ENCODE measurements at regions not wholly inside any gene's neighbourhood (a gene's known extent, or its start where the extent isn't known, plus 50 kb on each side); places are given as distances from the start of the nearest gene placed in this dataset.
"Not testable (repeated sequence)": the region's sequence is repeated elsewhere in the genome, so short reads cannot be mapped to it uniquely, and the experiment has no call there.

DNA sequence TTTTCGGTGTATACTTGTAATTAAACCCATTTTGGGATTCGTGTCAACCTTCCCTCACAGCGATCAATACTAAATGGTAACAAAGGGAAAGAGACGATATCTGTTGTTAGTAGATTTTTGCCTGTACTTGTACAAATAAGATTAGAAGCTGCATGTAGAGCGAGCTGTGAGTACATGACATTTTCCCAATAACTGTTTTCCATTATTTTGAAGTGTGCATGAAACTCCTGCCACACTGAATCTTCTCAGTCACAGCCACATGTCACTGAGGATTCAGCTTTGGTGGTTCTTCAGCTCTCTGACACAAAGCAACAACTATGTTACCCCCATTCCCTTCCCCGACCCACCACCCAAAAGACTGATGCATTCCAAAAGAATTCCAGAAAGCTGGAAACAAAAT lies 685.6 kb downstream of the EFNA5 start:
- DNase-seq (ENCODE audit: low read depth): no peak

DNA sequence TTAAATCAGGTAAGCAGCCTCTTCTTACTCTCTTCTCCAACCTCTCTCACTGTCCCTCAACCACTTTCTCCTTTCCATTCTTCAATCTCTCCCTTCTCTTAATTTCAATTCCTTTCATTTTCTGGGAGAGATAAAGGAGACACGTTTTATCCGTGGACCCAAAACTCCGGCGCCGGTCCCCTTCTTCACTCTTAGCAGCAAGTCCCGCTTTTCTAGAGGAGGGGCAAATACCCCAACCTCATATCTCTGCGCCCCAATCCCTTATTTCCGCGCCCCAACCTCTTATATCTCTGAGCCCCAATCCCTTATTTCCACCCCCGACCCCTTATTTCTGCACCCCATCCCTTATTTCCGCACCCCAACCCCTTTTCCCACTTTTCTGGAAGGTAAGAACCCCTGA lies 691.6 kb downstream of the EFNA5 start:
- not testable (repeated sequence) for DNase-seq (ENCODE audit: low read depth)

DNA sequence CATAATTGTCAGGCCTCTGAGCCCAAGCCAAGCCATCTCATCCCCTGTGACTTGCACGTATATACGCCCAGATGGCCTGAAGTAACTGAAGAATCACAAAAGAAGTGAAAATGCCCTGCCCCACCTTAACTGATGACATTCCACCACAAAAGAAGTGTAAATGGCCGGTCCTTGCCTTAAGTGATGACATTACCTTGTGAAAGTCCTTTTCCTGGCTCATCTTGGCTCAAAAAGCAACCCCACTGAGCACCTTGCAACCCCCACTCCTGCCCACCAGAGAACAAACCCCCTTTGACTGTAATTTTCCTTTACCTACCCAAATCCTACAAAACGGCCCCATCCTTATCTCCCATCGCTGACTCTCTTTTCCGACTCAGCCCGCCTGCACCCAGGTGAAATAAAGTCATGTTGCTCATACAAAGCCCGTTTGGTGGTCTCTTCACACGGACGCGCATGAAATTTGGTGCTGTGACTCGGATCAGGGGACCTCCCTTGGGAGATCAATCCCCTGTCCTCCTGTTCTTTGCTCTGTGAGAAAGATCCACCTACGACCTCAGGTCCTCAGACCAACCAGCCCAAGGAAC lies 692.1 kb downstream of the EFNA5 start:
- DNase-seq (ENCODE audit: low read depth): not testable (repeated sequence)

DNA sequence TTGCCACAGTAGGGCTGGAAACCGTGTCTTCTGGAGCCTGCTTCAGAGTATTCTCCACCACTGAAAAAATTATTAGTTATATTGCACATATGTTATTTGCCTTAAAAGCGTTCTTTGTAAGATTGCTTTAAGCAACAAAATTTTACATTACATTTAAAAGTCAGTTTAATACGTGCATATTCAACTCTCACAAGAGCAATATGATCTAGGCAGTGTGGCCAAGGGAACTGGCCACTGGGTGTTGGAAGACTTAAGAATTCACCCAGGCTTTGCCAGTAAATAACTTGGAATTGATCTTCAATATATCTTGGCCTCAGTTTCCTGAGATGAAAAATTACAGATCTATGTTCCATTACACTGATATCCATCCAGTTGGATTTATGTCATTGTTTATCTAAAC lies 694.4 kb downstream of the EFNA5 start:
- DNase-seq (ENCODE audit: low read depth): no peak

DNA sequence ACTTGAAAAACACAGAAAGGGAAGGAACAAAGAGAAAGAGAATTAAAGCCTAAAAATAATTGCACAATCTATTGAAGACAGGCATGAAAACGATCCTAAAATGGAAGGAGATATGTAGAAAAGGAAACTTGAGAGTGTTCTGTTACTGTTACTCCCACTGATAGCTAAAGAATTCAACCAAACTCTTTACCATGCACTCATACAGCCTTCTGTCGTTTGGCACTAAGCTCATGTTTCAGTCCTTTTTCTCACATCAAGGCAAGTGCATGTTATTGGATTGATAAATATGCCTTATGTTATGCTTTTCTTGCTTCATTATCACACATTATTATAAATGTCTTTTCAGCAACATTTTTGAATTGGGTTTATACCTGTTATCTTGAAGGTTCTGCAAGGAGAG lies 696.5 kb downstream of the EFNA5 start:
- no peak for DNase-seq (ENCODE audit: low read depth)

DNA sequence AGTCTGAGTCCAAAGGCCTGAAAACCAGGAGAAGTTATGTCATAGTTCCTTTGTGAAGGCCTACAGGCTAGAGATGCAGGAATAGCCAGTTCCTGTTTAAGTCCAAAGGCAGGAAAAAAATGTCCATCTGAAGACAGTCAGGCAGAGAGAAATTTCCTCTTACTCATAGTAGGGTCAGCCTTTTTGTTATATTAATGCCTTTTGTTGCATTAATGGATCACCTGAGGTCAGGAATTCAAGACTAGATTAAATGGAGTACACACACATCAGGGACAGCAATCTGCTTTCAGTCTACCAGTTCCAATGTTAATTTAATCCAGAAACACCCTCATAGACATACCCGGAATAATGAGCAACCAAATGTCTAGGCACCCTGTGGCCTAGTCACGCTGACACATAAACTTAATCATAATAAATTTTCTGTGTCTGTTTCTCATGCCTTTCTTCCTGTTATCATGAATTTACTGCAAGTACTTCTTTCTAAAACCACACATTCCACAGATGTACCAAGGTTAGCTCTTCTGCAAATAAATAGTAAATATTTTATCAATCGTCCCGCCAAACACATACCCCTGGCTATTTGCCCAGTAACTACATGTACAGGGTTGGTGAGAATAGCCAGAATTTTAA lies 703.9 kb downstream of the EFNA5 start:
- DNase-seq (ENCODE audit: low read depth): no peak

DNA sequence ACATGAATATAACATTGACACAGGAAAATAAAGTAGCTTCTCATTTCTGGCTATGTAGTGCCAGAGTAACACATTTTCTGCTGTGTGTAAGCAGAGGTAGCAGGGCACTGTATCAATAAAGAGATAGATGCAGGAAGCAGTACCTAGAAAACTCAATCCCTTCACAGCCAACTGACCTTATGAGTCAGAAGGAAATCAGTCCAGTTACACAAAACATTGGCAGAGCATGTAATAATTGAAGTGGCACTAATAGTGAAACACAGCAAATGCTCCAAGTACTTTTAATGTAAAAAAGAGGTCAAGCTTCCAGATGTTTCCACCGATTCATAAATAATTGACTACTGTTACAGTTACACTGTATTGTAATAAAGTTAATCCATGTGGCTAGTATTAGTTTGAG lies 706.6 kb downstream of the EFNA5 start:
- no peak for DNase-seq (ENCODE audit: low read depth)

DNA sequence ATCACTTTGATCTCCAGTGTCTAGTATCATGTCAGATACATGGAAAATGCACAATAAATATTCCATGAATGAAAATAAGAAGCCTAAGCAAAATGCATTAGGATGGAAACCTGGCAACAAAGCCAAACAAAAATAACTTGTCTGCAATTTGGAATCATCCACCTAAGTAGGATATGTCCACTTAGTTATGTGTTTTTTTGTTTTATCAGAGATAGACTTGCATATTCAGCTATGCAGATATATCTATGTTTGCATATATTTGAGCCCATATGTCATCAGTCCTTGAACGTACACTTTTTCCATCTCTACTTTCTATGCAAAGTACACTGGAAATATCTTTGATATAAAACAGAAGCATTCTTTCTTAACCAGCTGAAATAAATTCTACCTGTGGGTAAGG lies 707.1 kb downstream of the EFNA5 start:
- no peak for DNase-seq (ENCODE audit: low read depth)

DNA sequence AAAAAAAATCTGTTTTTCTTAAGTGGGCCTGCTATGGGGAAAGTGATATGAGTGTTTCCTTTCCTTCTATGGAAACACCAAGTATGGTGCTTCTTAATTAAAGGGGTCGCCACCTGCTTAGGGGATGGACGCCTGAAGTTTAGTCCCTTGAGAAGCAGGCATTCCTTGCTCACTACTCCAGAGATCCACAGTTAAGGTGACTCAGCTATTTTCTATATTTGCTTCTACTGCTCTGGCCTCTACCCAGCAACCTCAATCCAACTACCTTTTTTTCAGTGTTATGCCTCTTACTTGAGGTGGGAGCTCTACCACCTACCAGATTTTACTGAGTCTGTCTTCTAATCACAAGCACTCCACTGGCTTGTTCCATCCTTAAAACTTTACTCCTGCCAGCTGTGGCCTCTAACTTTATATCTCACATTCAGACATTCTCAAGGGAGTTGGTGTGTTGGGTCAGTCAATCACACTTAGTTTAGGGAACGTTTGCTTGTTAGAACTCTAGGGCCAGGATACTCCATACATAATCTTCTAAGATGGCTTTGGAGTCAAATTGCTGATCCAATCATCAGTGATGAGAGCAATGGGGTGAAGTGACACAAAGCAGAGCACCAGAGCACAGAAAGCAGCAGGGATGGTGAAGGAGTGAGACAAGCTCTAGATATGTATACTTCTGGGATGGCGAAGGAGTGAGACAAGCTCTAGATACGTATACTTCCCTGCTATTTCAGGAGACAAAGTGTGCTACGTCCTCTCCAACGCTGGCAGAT lies 708.1 kb downstream of the EFNA5 start:
- DNase-seq (ENCODE audit: low read depth): no peak

DNA sequence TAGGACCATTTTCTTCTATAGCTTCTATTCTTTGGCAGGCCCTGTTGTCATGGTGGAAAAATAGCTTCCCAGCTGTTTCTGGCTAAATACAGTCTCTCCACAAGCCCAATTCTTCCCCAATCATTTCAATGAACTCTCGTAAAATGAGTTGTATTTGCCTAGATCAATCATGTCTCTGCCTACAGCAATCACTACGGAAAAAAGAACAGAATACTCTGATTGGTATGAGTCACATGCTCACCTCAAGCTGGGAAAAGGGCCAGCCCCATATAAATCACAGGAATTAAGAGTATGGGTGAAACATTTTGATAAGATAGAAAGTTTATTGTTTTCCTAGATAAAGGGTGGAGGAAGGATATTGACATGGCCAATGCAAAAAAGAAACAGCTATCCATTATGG lies 711.4 kb downstream of the EFNA5 start:
- DNase-seq (ENCODE audit: low read depth): no peak

DNA sequence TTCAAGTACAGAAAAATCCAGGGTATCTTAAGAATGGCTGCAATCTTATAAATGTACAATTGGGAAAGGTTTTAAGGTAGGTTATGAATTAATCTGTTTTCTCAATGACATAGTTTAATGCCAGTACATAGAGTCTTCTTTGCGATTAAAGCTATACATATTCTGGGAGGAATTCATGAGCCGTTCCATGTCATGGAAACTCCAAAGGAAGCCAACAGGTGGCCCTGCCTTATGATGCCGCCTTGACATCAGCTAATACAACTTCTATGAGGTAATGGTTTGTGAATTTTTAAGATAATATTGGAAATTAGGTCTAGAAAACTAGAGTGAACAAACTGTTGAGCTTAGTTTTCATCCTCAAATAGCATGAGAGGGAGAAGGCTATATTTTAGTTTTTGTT lies 713.4 kb downstream of the EFNA5 start:
- no peak for DNase-seq (ENCODE audit: low read depth)

DNA sequence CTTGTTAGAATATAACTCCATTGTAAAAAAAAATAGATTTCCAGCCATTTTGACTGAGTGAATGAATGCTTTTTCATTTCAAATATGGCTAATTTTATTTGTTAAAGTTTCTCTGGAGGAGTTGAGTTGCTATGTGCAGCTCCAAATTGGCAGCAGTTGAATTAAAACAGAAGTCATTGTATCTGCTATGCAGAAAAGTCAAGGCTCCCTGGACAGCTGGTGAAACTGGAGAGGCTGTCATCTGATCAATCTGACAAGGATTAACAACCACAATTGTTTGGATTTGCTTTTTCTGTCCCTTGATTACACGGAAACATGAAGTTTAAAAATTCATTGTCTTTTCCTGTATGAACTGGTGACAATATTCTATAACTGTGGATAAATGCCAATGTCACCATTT lies 713.9 kb downstream of the EFNA5 start:
- no peak for DNase-seq (ENCODE audit: low read depth)

DNA sequence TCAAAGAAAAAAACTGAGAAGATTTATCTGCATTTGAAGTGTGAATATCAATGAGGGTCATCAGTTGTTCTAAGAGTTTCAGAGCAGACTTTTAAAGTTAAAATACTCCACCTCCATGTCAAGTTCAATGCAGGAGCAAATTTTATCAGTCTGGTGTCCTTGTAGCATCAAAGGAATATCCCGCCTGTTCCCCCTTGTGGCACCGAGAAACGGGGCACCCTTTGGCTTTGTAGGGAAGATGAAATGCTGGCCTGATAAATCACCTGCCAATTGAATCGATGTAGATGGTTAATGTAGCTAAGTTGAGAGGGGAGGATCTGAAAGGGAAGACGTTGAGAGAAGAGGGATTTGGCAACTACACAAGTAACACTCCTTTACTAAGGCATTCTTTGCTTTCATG lies 714.5 kb downstream of the EFNA5 start:
- no peak for DNase-seq (ENCODE audit: low read depth)

DNA sequence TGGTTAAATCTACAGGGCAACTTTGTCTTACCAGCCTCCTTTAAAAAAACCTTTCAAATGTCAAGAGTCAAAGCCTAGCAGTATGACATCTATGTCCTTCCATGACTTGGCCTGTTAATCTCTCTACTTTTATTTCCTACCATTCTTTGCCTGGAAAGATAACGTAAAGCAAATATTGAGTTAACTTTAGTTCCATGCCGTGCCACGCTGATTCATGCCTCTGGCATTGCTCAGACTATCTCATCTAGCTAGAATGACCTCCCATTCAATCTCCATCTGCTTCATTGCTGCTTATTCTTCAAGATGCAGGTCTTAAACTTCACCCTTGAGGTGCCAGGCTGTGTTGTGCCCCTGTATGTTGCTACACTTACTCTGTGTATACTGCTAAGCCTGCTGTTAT lies 729.8 kb downstream of the EFNA5 start:
- no peak for DNase-seq (ENCODE audit: low read depth)

DNA sequence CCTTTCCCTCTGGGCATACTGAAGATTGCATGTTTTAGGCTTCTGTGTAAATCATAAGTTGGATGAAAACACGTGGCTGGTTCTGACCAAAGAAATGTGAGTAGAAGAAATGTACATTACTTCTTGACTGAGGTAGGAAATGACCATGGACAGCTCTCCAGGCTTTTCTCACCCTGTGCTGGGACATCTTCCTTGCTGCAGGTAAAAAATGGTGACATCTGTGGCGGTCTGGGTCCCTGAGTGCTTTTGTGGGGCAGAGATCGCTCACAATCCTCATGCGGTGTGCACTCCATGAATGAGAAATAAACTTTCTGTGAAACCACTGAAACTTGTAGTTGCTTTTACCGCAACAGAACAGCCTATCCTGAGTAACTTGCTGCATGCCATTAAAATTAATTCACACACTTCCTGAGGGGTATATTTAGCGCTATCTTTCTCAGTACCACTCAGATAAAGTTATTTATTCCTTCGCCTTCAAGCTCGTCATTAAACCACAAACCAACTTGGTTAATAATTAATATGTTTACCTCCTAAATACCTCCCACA lies 730.4 kb downstream of the EFNA5 start:
- DNase-seq (ENCODE audit: low read depth): no peak

DNA sequence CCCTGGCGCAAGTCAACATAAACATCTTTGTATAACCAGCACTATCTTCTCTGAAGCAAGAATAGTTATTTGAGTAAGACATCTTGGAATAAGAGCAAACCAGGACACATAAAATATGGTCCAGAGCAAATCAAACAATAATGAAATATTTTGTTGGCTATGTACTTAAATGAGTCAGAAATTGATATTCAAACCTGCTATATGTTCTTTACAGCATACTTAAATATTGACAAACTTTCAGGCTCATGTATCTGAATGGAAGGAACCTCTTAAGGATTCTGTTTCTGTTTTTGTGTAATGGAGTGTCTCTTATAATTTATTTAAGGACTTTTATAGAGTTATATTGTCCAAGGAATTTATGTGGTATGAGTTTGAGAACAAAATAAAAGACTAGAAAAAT lies 747.3 kb downstream of the EFNA5 start:
- DNase-seq (ENCODE audit: low read depth): no peak

DNA sequence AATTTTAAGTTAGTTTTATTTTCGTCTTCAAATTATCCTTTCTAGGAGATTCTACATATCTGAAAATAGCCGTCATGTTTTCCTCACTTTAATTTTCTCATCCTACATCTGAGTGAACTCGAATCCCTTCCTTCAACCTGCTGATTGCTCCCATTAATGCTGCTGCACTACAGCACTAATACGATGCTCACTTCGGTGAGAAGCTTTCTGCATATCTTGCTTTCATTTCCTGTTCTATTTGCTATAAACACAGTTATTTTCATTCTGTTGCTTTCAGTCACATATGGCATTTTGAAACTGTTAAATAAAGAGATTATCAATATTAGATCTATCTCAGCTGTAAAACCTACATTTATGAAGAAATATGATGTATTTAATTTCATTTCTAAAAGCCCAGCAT lies 749.2 kb downstream of the EFNA5 start:
- DNase-seq (ENCODE audit: low read depth): no peak

DNA sequence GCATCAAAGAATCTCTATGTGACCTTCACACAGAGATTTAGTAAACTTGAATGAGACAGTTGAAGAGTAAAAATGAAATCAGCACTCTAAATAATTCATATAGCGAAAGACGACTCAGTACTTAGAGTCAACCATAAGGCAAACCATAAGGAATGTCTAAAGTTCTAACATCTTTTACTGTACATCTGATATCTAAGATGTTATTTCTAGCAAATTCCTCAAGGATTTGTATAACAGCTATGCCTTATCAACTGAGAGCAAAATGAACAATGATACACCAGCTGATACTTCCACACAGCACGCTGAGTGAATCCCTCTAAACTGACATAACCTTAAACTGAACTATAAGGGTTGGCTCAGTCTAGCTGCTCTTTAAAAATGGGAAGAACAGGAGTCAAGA lies 760.3 kb downstream of the EFNA5 start:
- no peak for DNase-seq (ENCODE audit: low read depth)

DNA sequence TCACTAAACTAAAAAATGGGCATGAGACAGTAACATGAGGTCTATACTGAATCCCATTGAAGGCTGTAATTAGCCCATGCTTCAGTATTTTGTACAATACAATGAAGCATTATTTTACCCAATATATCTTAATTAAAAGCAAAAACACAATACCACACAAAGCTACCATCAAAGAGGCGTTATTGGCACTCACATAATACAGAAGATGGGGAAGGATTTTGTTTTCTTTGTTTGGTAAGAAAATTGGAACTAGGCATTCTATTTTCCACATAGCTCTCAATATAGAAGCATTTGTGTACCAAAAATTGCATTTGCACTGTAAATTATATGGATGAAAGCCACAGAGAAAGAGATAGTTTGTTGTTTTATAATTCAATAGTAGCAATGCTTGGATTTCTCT lies 761.0 kb downstream of the EFNA5 start:
- DNase-seq (ENCODE audit: low read depth): no peak

DNA sequence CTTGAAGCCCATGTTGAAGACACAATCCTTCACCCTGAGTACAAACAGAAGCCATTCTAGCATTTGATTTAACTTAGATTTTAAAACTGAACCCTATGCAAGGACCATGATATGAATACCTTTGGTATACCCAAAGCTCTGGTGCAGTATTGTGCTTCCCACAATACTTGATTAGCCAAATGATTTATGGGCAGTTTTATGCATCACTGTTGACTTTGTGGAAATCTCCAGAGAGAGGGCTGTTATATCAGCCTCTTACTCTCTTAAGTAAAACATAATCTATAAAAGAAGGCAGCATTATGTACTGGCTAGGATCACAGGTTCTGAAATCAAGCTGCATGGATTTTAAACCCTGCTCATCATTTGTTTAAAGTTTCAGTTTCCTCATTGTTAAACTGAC lies 762.8 kb downstream of the EFNA5 start:
- DNase-seq (ENCODE audit: low read depth): no peak

DNA sequence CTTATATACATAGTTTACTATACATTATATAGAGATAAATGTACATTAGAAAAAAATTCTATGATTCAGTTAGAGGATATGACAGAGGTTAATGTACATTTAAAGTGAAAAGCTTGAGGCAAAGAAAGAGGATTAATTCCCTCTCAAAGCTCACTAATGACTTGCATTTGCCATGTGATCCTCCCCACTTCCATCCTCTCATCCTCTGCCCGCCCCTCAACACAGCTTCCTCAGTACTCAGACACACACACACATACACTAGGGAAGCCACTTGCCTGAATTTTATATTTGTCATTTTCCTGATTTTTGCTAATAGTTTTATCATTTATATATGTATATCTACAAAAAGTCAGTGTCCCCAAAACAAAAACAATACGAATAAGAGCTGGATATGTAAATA lies 764.5 kb downstream of the EFNA5 start:
- no peak for DNase-seq (ENCODE audit: low read depth)

DNA sequence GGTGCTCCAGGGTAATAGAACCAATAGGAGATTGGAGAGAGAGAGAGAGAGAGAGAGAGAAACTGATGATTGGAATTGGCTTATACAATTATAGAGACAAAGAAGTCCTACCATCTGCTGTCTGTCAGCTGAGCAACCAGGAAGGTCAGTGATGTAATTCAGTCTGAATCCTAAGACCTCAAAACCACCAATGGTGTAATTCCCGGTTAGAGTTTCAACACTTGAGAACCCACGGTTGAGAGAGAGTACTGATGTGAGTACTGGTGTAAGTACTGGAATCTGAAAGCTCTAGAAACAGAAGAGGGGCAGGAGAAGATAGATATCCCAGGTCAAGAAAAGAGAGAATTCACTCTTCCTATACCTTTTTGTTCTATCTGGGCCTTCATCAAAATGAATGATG lies 775.8 kb downstream of the EFNA5 start:
- DNase-seq (ENCODE audit: low read depth): peak; percentile 42

DNA sequence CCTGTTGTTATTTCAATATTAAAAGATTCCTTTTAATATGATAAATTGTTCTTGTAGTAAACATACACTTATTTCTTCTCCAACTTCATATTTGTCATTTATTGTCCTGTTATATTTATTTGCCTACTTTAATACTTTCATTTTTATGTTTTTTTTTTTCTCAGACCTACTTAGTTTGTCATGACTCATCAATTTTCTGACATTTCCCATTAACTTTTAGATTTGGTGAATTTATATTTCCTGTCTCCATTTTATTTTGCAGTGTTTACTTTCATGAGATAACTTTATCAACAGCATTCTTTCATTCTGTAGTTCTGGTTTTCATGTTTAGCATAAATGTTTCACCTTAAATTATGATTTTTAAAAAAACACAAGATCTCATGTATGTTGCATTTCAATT lies 788.7 kb downstream of the EFNA5 start:
- no peak for DNase-seq (ENCODE audit: low read depth)

All from stromal cell of bone marrow (primary cell).